Mucosa of descending colon (tissue), 3 donors: ENCODE measurements at regions not wholly inside any gene's neighbourhood (a gene's known extent, or its start where the extent isn't known, plus 50 kb on each side); places are given as distances from the start of the nearest gene placed in this dataset.

Experiments used
- ATAC-seq: fragments of 200-7000 bp; cut with Tn5 transposase; one replicate; pipeline ENCODE4 v1.9.1; 2020; ENCODE audit warnings: mild to moderate bottlenecking, moderate library complexity
- DNase-seq, 3 donors: peaks; one replicate each; pipeline ENCODE4 v3.0.0-alpha.2; 2020
- H3K36me3 ChIP-seq: fragments of 200-600 bp; one replicate; pipeline ENCODE4 v1.8.0; 2021; ENCODE audit warnings: low read depth, mild to moderate bottlenecking
- H3K4me1 ChIP-seq: fragments of 200-600 bp; one replicate; pipeline ENCODE4 v1.8.0; 2021; ENCODE audit warnings: low read depth, mild to moderate bottlenecking
- H3K4me3 ChIP-seq: fragments of 200-600 bp; one replicate; pipeline ENCODE4 v1.8.0; 2021; ENCODE audit warnings: mild to moderate bottlenecking
- H3K9me3 ChIP-seq: fragments of 200-600 bp; one replicate; pipeline ENCODE4 v1.8.0; 2021; ENCODE audit warnings: mild to moderate bottlenecking
- CTCF ChIP-seq: fragments of 200-600 bp; IDR thresholded peaks from one replicate; pipeline ENCODE4 v1.8.0; 2022; ENCODE audit warnings: antibody characterized with exemption, mild to moderate bottlenecking
- intact Hi-C, 2 donors: fragments of 100-400 bp; cut with DNase I in 1 of 2; cut with micrococcal nuclease in 1 of 2; formaldehyde crosslinking; loops; one replicate each; pipeline versions ENCODE4 v1.11.0 to v1.11.1; 2022; cut with DNase I, micrococcal nuclease
- donor health status: DM: no; HTN: no; CAD: no; lungs with moderate emphysema.
- donor health status: DM: no; HTN: no; CAD: no.
- donor health status: DM: no; HTN: yes; CAD: no.

DNA sequence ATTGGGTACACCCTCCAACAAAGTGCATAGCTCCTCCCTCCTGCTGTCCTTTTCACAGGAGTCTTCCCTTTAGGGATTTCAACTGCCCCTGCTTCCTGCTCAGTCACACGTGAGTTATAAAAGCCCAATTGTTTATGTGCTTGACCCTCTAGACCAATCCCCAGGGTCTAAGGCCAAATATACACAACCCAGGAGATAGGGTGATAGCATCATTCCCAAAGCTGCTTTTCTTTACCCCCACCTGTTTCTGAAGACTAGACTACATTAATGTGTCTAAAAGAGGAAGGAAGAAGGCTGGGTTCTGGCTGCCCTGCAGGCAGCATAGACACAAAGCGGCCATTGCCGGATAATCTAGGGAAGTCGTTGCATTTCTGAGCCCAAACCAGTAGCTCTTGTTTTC, 526.7 kb upstream of the FRG1 start:
- H3K9me3 ChIP-seq: no peaks in the 10 kb centered on the region
- intact Hi-C loops: no loop called here
- TF ChIP-seq CTCF: no peak
- H3K4me3 ChIP-seq: no peak overlapping the region
- H3K4me1 ChIP-seq: no peaks in the 10 kb centered on the region
- ATAC-seq (no peak), DNase-seq (no peak)
- no peaks in the 10 kb centered on the region for H3K36me3 ChIP-seq

DNA sequence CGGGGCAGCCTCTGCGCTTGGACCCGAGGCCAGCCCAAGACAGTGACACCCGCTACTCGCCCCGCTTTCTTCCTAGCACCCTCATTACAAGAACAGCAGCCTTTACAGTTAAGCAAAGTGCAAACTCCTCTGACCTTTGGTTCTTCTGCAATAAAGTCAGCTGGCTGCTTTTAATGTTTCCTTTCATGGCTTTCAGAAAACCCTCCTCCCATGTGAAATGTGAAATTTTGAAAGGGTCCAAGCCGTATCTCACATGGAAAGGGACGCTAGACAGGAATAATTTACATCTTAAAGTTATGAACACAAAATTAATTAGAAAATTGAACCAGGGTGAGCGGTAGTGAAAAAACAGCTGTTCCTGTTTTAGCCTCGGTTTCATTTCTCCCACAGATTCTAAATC, 520.1 kb upstream of the FRG1 start:
- no peaks in the 10 kb centered on the region for H3K36me3 ChIP-seq
- DNase-seq: no peak
- TF ChIP-seq CTCF: no peak
- ATAC-seq: peak; percentile 22
- intact Hi-C loops: no loop called here
- no peaks in the 10 kb centered on the region for H3K4me1 ChIP-seq
- no peaks in the 10 kb centered on the region for H3K9me3 ChIP-seq
- no peak overlapping the region for H3K4me3 ChIP-seq

- Histone ChIP-seq H3K9me3 (peaks cover 7% of the 10 kb centered on the region), H3K36me3 (no peaks in the 10 kb centered on the region), H3K4me1 (no peaks in the 10 kb centered on the region), H3K4me3 (no peak overlapping the region)
- intact Hi-C loops: no loop called here
- TF ChIP-seq CTCF: no peak
- DNase-seq (no peak), ATAC-seq (no peak)
Observed at GRCh38 chr4:189436207-189436606, 504.5 kb upstream of the FRG1 start.

- ATAC-seq: no peak
- no peaks in the 10 kb centered on the region for H3K36me3 ChIP-seq
- no peaks in the 10 kb centered on the region for H3K4me1 ChIP-seq
- no peak overlapping the region for H3K4me3 ChIP-seq
- TF ChIP-seq CTCF: no peak
- no peak for DNase-seq
- H3K9me3 ChIP-seq: peaks cover 3% of the 10 kb centered on the region
- intact Hi-C loops: no loop called here
Observed at GRCh38 chr4:189440716-189441115, 500.0 kb upstream of the FRG1 start.

GRCh38 chr4:189443341-189443740, 497.3 kb upstream of the FRG1 start:
- H3K9me3 ChIP-seq: no peaks in the 10 kb centered on the region
- DNase-seq (no peak), ATAC-seq (no peak)
- intact Hi-C loops: no loop called here
- no peaks in the 10 kb centered on the region for H3K4me1 ChIP-seq
- H3K36me3 ChIP-seq: no peaks in the 10 kb centered on the region
- no peak for TF ChIP-seq CTCF
- H3K4me3 ChIP-seq: no peak overlapping the region

DNA sequence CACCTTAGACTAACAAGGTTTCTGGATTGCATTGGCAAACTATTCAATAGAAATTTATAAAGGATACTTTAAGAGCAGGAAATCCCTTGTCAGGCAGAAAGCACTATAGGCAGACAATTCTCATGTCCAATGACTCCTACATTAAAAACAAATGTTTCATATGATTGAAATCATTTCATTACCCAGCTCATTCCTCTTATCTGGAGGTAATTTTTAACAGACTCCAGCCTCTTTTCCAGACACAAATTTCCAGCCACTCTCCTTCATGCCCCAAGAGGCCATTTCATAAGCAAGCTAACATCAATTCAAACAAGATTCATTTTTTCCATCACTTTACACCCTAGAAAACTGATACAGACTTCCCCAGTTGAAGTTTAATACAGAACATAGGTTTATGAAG, 495.1 kb upstream of the FRG1 start:
- intact Hi-C loops: no loop called here
- Histone ChIP-seq H3K36me3 (no peaks in the 10 kb centered on the region), H3K4me1 (no peaks in the 10 kb centered on the region), H3K4me3 (no peak overlapping the region), H3K9me3 (no peaks in the 10 kb centered on the region)
- DNase-seq (no peak), ATAC-seq (no peak)
- no peak for TF ChIP-seq CTCF
